Ishikawa (cell line): ENCODE measurements at regions not wholly inside any gene's neighbourhood (a gene's known extent, or its start where the extent isn't known, plus 50 kb on each side); places are given as distances from the start of the nearest gene placed in this dataset.

Experiments used
- CEBPB ChIP-seq: IDR thresholded peaks from 2 replicates; pipeline ENCODE4 v1.6.1; 2012
- CREB1 ChIP-seq: IDR thresholded peaks from 2 replicates; pipeline ENCODE4 v1.6.1; 2012; ENCODE audit warnings: low read depth
- EGR1 ChIP-seq: IDR thresholded peaks from 2 replicates; pipeline ENCODE4 v1.6.1; 2012
- EP300 ChIP-seq: IDR thresholded peaks from 2 replicates; pipeline ENCODE4 v1.6.1; 2012; ENCODE audit warnings: borderline replicate concordance
- FOXM1 ChIP-seq: IDR thresholded peaks from 2 replicates; pipeline ENCODE4 v1.6.1; 2012; ENCODE audit warnings: low read depth, borderline replicate concordance
- MAX ChIP-seq: IDR thresholded peaks from 2 replicates; pipeline ENCODE4 v1.6.1; 2012
- NFIC ChIP-seq: IDR thresholded peaks from 2 replicates; pipeline ENCODE4 v1.6.1; 2012
- RAD21 ChIP-seq: IDR thresholded peaks from 2 replicates; pipeline ENCODE4 v1.6.1; 2012; ENCODE audit warnings: low read depth
- TAF1 ChIP-seq: IDR thresholded peaks from 2 replicates; pipeline ENCODE4 v1.6.1; 2012; ENCODE audit warnings: low read depth, mild to moderate bottlenecking
- TCF12 ChIP-seq: IDR thresholded peaks from 2 replicates; pipeline ENCODE4 v1.6.1; 2012; ENCODE audit warnings: low read depth
- TEAD4 ChIP-seq: IDR thresholded peaks from 2 replicates; pipeline ENCODE4 v1.6.1; 2012
- YY1 ChIP-seq: IDR thresholded peaks from 2 replicates; pipeline ENCODE4 v1.6.1; 2012; ENCODE audit warnings: low read depth
- ZBTB7A ChIP-seq: IDR thresholded peaks from 2 replicates; pipeline ENCODE4 v1.6.1; 2012; ENCODE audit warnings: low read depth
- TF ChIP-seq, protein P1 (sequence below): IDR thresholded peaks from 2 replicates; pipeline ENCODE4 v1.6.1; 2012
- TF ChIP-seq, protein P2 (sequence below): IDR thresholded peaks from 2 replicates; pipeline ENCODE4 v1.6.1; 2012; ENCODE audit warnings: low read depth, mild to moderate bottlenecking

DNA sequence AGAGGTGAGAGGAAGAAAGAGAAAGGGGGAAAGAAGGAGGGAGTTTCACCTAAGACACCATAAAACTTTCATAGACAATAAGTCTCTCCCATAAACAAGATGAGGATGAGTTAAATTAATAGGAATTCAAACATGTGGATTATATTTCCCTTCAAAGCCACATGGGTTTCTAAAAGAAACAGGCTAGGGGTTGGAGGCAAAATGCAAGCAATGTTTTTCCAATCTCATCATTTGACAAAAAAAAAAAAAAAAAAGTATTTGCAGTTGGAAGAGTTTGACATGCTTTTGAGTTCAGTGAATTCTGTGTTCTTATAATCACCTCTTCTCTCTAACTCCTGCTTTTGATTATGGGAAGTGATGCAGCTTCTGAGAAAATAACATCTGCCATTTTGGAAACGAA lies 186.1 kb upstream of the ADRA1D start:
- TF ChIP-seq CREB1 (no peak), EGR1 (no peak)

DNA sequence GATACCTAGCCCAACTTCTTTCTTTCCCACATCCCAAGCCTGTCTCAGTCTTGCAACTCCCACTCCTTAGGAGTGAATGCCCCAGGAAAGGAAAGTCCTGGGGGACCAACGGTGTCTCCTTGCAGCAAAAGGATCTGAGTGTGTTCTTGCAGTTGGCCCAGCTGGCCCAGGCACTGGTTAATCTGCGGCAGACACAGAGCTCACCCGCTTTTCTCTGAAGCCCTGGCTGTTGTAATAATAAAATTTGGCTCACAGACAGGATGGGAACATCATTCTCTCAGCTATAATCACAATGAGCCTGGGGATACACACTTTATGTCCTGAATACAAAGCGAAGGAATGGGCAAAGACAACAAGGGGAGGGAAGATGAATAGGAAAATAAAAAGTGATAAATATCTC lies 185.6 kb upstream of the ADRA1D start:
- TF ChIP-seq TCF12 = no peak

DNA sequence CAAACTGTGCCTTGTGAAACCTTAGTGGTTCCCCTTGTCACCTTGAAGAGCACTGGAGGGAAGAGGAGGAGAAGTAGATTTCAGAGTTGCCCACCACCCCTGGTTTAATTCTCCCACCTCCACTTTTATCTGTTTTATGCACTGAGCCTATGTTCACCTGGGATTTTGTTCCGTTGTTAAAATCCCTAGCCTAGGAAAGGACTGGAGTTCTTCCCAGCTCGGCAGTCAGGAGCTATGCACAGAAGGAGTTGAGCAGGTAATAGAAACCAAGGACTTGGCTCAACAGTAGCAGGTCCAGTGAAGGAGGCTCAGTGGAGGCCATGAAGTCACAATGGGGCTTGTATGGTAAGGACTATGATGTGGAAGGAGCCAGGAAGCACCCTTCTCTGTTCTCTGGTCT lies 182.4 kb upstream of the ADRA1D start:
- TF ChIP-seq NFIC (no peak), ZBTB7A (no peak), YY1 (no peak), TEAD4 (no peak), CREB1 (no peak), CEBPB (no peak), FOXM1 (no peak), EP300 (no peak), TAF1 (no peak), EGR1 (no peak), TCF12 (no peak)
- TF ChIP-seq, protein P1, sequence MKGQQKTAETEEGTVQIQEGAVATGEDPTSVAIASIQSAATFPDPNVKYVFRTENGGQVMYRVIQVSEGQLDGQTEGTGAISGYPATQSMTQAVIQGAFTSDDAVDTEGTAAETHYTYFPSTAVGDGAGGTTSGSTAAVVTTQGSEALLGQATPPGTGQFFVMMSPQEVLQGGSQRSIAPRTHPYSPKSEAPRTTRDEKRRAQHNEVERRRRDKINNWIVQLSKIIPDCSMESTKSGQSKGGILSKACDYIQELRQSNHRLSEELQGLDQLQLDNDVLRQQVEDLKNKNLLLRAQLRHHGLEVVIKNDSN = no peak

GRCh38 chr20:4427940-4428586 lies 179.0 kb upstream of the ADRA1D start:
- TF ChIP-seq FOXM1 = no peak
- no peak for TF ChIP-seq ZBTB7A
- no peak for TF ChIP-seq RAD21
- TF ChIP-seq MAX = no peak
- no peak for TF ChIP-seq TAF1
- no peak for TF ChIP-seq EGR1
- no peak for TF ChIP-seq YY1
- no peak for TF ChIP-seq CEBPB
- no peak for TF ChIP-seq CREB1
- TF ChIP-seq TCF12 = no peak
- no peak for TF ChIP-seq TEAD4
- TF ChIP-seq, protein P1 = no peak
- TF ChIP-seq EP300 = no peak
- TF ChIP-seq, protein P2, sequence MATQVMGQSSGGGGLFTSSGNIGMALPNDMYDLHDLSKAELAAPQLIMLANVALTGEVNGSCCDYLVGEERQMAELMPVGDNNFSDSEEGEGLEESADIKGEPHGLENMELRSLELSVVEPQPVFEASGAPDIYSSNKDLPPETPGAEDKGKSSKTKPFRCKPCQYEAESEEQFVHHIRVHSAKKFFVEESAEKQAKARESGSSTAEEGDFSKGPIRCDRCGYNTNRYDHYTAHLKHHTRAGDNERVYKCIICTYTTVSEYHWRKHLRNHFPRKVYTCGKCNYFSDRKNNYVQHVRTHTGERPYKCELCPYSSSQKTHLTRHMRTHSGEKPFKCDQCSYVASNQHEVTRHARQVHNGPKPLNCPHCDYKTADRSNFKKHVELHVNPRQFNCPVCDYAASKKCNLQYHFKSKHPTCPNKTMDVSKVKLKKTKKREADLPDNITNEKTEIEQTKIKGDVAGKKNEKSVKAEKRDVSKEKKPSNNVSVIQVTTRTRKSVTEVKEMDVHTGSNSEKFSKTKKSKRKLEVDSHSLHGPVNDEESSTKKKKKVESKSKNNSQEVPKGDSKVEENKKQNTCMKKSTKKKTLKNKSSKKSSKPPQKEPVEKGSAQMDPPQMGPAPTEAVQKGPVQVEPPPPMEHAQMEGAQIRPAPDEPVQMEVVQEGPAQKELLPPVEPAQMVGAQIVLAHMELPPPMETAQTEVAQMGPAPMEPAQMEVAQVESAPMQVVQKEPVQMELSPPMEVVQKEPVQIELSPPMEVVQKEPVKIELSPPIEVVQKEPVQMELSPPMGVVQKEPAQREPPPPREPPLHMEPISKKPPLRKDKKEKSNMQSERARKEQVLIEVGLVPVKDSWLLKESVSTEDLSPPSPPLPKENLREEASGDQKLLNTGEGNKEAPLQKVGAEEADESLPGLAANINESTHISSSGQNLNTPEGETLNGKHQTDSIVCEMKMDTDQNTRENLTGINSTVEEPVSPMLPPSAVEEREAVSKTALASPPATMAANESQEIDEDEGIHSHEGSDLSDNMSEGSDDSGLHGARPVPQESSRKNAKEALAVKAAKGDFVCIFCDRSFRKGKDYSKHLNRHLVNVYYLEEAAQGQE = no peak
- no peak for TF ChIP-seq NFIC

DNA sequence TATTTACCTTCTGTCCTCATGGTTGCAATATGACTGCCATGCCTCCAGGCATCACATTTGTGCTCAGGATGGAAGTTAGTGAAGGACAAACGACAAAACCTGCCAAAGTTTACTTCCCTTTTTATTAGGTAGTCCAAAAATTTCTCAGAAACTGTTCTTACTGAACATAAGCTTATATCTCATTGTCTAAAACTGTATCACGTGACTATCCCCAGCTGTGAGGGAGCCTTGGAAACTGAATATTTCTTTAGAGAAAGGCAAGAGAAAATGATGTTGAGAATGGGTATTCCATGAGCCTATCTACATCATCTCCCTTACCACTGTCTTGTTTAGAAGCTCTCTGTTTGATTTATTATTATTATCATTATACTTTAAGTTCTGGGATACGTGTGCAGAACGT lies 169.1 kb upstream of the ADRA1D start:
- TF ChIP-seq CREB1 = no peak
- TF ChIP-seq, protein P1 = peak; percentile 58

DNA sequence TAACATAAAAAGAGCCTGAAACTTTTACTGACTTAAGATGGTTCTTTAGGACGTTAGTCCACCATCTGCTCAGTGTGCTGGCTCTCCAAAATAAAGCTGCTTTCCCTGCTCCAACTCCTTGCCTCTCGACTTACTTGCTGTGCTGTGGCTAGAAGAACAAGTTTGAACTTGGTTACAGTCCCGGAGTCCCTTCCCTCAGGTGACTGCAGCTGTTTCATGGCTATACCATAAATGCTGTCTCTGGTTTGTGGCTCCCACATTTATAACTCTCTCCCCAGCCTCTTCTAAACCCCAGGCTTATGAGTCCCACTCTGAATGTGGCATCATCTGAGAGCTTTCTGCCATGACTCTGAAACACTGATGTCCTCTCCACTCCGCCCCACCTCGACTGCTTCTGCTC lies 166.2 kb upstream of the ADRA1D start:
- TF ChIP-seq NFIC = no peak
- TF ChIP-seq, protein P1 = no peak
- TF ChIP-seq YY1 = no peak
- no peak for TF ChIP-seq EGR1
- TF ChIP-seq FOXM1 = no peak
- no peak for TF ChIP-seq EP300
- no peak for TF ChIP-seq ZBTB7A
- TF ChIP-seq TEAD4 = no peak
- TF ChIP-seq TCF12 = no peak
- TF ChIP-seq TAF1 = no peak
- TF ChIP-seq CREB1 = no peak
- no peak for TF ChIP-seq RAD21
- no peak for TF ChIP-seq CEBPB
- no peak for TF ChIP-seq MAX
- TF ChIP-seq, protein P2 = no peak
